D721Med (cell line): ENCODE measurements at regions not wholly inside any gene's neighbourhood (a gene's known extent, or its start where the extent isn't known, plus 50 kb on each side); places are given as distances from the start of the nearest gene placed in this dataset.
"Not testable (repeated sequence)": the region's sequence is repeated elsewhere in the genome, so short reads cannot be mapped to it uniquely, and the experiment has no call there.

ENCODE experiments used
- DNase-seq: peaks from one replicate; pipeline ENCODE4 v3.0.0; 2011; ENCODE audit warnings: low spot score; ENCODE audit not compliant: insufficient read length
- FAIRE-seq: peaks from 2 replicates; lab custom pipeline; 2011; peaks lifted over from hg19 to GRCh38; lab: Jason Lieb, UNC
- CTCF ChIP-seq: IDR thresholded peaks from 2 replicates; pipeline ENCODE4 v1.5.1; 2012; ENCODE audit warnings: mild to moderate bottlenecking, control low read depth; ENCODE audit not compliant: insufficient read depth; ENCODE audit errors: missing control alignments

- FAIRE-seq: no peak
- DNase-seq: no peak
- TF ChIP-seq CTCF: no peak
These were observed 341.6 kb upstream of the PIK3R1 start for GRCh38 chr5:67873935-67874334.

- no peak for TF ChIP-seq CTCF
- DNase-seq (no peak), FAIRE-seq (no peak)
These were observed 344.9 kb upstream of the PIK3R1 start for GRCh38 chr5:67870662-67871061.

- not testable (repeated sequence) for FAIRE-seq, DNase-seq
These were observed 351.2 kb upstream of the PIK3R1 start for GRCh38 chr5:67864335-67864734.

GRCh38 chr5:67858471-67859031, 357.0 kb upstream of the PIK3R1 start:
- DNase-seq (no peak), FAIRE-seq (no peak)
- no peak for TF ChIP-seq CTCF

- no peak for TF ChIP-seq CTCF
- no peak for DNase-seq
These were observed 358.1 kb upstream of the PIK3R1 start for GRCh38 chr5:67857502-67857901.

GRCh38 chr5:67855523-67855922, 360.0 kb upstream of the PIK3R1 start:
- FAIRE-seq (no peak), DNase-seq (no peak)
- no peak for TF ChIP-seq CTCF

More at GRCh38 chr5:67857502-67857901, 358.1 kb upstream of the PIK3R1 start:
- no peak for FAIRE-seq

GRCh38 chr5:67850906-67851305, 364.6 kb upstream of the PIK3R1 start:
- DNase-seq, FAIRE-seq: not testable (repeated sequence)

GRCh38 chr5:67844924-67845323, 370.6 kb upstream of the PIK3R1 start:
- FAIRE-seq: no peak
- TF ChIP-seq CTCF: no peak

More at GRCh38 chr5:67844924-67845323, 370.6 kb upstream of the PIK3R1 start:
- no peak for DNase-seq
